Calu3 (cell line): ENCODE measurements at regions not wholly inside any gene's neighbourhood (a gene's known extent, or its start where the extent isn't known, plus 50 kb on each side); places are given as distances from the start of the nearest gene placed in this dataset.
A peak's percentile ranks its signal among the peaks of the same experiment; 100 is the strongest.
"Not testable (repeated sequence)": the region's sequence is repeated elsewhere in the genome, so short reads cannot be mapped to it uniquely, and the experiment has no call there.

Source experiments
- BruUV-seq: library from RNA; stranded (reverse); fragments of 400-500 nt; replicated peaks from 2 replicates; lab custom pipeline; 2021; lab: Mats Ljungman, UMichigan
- CTCF ChIA-PET: fragments of 300-600 bp; sonication (Branson Sonifier 250); formaldehyde crosslinking; loops from one replicate; lab custom pipeline; 2022; ENCODE audit warnings: antibody characterized with exemption; lab: Charles Lee
- DNase-seq: peaks from one replicate; pipeline ENCODE4 v3.0.0; 2022
- H3K27ac Mint-ChIP-seq: one replicate; pipeline ENCODE4 v1.8.0; 2022; ENCODE audit warnings: mixed read lengths; ENCODE audit not compliant: unreplicated experiment
- H3K27me3 Mint-ChIP-seq: one replicate; pipeline ENCODE4 v1.8.0; 2022; ENCODE audit warnings: mixed read lengths; ENCODE audit not compliant: unreplicated experiment
- H3K36me3 Mint-ChIP-seq: one replicate; pipeline ENCODE4 v1.8.0; 2022; ENCODE audit warnings: mild to moderate bottlenecking, moderate library complexity, mixed read lengths; ENCODE audit not compliant: insufficient read depth, unreplicated experiment
- H3K4me1 Mint-ChIP-seq: one replicate; pipeline ENCODE4 v1.8.0; 2022; ENCODE audit warnings: mild to moderate bottlenecking, low read depth, mixed read lengths; ENCODE audit not compliant: unreplicated experiment
- H3K4me3 Mint-ChIP-seq: one replicate; pipeline ENCODE4 v1.8.0; 2022; ENCODE audit warnings: mild to moderate bottlenecking, low read depth, moderate library complexity, mixed read lengths; ENCODE audit not compliant: unreplicated experiment
- H3K9me3 Mint-ChIP-seq: one replicate; pipeline ENCODE4 v1.8.0; 2022; ENCODE audit warnings: low read depth, mixed read lengths; ENCODE audit not compliant: unreplicated experiment
- intact Hi-C: fragments of 100-400 bp; cut with micrococcal nuclease; formaldehyde crosslinking; loops from one replicate; pipeline ENCODE4 v1.10.0; 2022; ENCODE audit not compliant: unreplicated experiment
- TF ChIP-seq, protein P1 (sequence below): fragments of 200-600 bp; IDR thresholded peaks from one replicate; pipeline ENCODE4 v1.8.0; 2022; ENCODE audit warnings: antibody characterized with exemption; ENCODE audit not compliant: unreplicated experiment

DNA sequence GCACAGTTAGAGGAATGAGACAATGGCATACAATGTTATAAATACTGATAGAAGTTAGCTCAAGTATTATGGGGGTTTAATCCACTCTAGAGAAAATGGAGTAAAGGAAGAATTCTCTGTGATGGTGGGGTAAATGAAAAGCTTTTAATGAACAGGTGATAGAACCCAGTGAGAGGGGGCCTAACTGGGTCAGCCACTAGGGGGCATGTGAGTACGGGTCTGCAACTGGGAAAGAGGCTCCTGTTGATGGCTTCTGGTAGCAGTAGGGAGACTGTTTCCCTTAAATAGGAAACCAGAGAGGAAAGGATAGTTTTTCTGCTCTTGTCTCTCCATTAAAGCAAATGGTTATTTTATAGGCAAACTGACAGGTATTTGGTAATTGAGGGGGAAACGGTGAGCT, 132.8 kb upstream of the GPR101 start:
- intact Hi-C loops = no loop called here
- BruUV-seq = no TSS peak
- TF ChIP-seq, protein P1, sequence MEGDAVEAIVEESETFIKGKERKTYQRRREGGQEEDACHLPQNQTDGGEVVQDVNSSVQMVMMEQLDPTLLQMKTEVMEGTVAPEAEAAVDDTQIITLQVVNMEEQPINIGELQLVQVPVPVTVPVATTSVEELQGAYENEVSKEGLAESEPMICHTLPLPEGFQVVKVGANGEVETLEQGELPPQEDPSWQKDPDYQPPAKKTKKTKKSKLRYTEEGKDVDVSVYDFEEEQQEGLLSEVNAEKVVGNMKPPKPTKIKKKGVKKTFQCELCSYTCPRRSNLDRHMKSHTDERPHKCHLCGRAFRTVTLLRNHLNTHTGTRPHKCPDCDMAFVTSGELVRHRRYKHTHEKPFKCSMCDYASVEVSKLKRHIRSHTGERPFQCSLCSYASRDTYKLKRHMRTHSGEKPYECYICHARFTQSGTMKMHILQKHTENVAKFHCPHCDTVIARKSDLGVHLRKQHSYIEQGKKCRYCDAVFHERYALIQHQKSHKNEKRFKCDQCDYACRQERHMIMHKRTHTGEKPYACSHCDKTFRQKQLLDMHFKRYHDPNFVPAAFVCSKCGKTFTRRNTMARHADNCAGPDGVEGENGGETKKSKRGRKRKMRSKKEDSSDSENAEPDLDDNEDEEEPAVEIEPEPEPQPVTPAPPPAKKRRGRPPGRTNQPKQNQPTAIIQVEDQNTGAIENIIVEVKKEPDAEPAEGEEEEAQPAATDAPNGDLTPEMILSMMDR = no peak
- no peak overlapping the region for H3K27ac Mint-ChIP-seq
- H3K4me1 Mint-ChIP-seq = no peaks in the 10 kb centered on the region
- peak; percentile 1 for DNase-seq
- H3K9me3 Mint-ChIP-seq = peaks cover 2% of the 10 kb centered on the region
- H3K27me3 Mint-ChIP-seq = no peaks in the 10 kb centered on the region
- CTCF ChIA-PET = no interaction called here
- H3K4me3 Mint-ChIP-seq = no peak overlapping the region
- no peaks in the 10 kb centered on the region for H3K36me3 Mint-ChIP-seq

DNA sequence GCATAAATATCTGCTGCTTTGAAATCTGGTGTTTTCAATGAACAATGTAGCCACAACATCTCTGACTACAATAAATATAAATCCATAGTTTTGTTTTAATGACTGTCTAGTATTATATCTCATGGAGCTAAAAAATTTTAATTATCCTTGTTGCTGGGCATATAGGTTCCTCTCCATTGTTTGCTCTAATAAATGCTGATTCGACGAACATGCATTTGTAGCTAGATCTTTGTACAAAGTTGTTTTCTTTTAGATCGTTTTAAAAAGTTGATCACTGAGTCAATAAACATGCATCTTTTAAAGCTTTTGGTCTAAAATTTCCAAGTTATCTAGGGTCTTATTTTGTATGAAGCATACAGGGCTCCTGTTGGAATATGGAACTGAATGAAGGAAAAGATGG, 130.5 kb upstream of the GPR101 start:
- Mint-ChIP-seq H3K9me3 (peaks cover 2% of the 10 kb centered on the region), H3K4me3 (no peak overlapping the region), H3K36me3 (no peaks in the 10 kb centered on the region), H3K4me1 (no peaks in the 10 kb centered on the region), H3K27me3 (no peaks in the 10 kb centered on the region), H3K27ac (no peak overlapping the region)
- CTCF ChIA-PET = no interaction called here
- DNase-seq = no peak
- BruUV-seq = no TSS peak
- TF ChIP-seq, protein P1 = no peak
- intact Hi-C loops = no loop called here

DNA sequence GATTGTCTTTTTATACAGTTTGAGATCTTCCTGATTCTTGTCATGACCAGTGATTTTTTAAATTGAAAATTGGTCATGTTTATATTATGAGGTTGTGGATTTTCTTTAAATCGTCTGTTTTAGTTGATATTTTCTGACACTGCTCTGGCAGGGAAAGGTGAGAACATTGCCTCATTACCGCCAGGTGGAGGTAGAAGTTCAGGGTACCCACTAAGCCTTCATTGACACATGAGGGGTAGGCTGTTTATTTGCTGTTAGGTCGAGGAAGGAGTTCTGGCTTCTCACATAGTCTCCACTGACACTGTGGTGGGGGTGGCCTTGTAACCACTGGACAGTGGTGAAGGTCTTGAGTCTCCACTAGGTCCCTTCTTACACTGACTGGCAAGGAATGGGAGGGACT, 117.6 kb upstream of the GPR101 start:
- H3K9me3 Mint-ChIP-seq = peaks cover 9% of the 10 kb centered on the region
- no peaks in the 10 kb centered on the region for H3K36me3 Mint-ChIP-seq
- no peak for DNase-seq
- BruUV-seq = no TSS peak
- no peaks in the 10 kb centered on the region for H3K27me3 Mint-ChIP-seq
- TF ChIP-seq, protein P1 = no peak
- H3K27ac Mint-ChIP-seq = no peak overlapping the region
- no peak overlapping the region for H3K4me3 Mint-ChIP-seq
- CTCF ChIA-PET = no interaction called here
- no peaks in the 10 kb centered on the region for H3K4me1 Mint-ChIP-seq
- intact Hi-C loops = no loop called here

DNA sequence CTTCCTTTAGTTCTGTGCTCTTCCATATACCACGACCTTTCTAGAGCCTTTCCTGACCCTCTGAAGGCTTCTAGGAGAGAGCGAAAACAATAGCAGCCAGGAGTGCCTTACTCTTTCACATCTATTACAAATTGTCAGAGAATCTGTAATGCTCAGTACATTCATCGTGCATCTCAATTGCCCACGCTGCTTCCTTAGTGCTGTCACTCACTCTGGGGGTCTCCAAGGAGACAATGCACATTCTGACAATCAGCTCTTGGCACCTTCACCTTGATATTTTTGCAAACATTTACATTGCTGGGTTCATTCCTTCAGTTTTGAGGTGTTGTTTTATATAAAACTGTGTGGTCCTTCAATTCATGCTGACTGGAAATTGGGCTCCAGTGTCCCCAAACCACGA, 110.1 kb upstream of the GPR101 start:
- Mint-ChIP-seq H3K4me3 (no peak overlapping the region), H3K27me3 (no peaks in the 10 kb centered on the region), H3K27ac (no peak overlapping the region), H3K4me1 (no peaks in the 10 kb centered on the region), H3K36me3 (no peaks in the 10 kb centered on the region), H3K9me3 (peaks cover 6% of the 10 kb centered on the region)
- CTCF ChIA-PET = no interaction called here
- no peak for DNase-seq
- TF ChIP-seq, protein P1 = no peak
- BruUV-seq = no TSS peak
- intact Hi-C loops = no loop called here

DNA sequence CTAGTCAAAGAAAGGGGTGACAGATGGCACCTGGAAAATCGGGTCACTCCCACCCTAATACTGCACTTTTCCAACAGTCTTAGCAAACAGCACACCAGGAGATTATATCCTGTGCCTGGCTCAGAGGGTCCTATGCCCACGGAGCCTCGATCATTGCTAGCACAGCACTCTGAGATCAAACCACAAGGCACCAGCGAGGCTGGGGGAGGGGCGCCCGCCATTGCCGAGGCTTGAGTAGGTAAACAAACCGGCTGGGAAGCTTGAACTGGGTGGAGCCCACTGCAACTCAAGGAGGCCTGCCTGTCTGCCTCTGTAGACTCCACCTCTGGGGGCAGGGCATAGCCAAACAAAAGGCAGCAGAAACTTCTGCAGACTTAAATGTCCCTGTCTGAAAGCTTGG, 88.9 kb upstream of the GPR101 start:
- H3K36me3 Mint-ChIP-seq, H3K4me1 Mint-ChIP-seq, BruUV-seq, H3K27ac Mint-ChIP-seq, DNase-seq, intact Hi-C loops, H3K27me3 Mint-ChIP-seq, CTCF ChIA-PET, H3K4me3 Mint-ChIP-seq: not testable (repeated sequence)
- peaks cover 18% of the 10 kb centered on the region for H3K9me3 Mint-ChIP-seq
